ENCODE measurements at regions not wholly inside any gene's neighbourhood (a gene's known extent, or its start where the extent isn't known, plus 50 kb on each side); places are given as distances from the start of the nearest gene placed in this dataset.
A peak's percentile ranks its signal among the peaks of the same experiment; 100 is the strongest.

DNA sequence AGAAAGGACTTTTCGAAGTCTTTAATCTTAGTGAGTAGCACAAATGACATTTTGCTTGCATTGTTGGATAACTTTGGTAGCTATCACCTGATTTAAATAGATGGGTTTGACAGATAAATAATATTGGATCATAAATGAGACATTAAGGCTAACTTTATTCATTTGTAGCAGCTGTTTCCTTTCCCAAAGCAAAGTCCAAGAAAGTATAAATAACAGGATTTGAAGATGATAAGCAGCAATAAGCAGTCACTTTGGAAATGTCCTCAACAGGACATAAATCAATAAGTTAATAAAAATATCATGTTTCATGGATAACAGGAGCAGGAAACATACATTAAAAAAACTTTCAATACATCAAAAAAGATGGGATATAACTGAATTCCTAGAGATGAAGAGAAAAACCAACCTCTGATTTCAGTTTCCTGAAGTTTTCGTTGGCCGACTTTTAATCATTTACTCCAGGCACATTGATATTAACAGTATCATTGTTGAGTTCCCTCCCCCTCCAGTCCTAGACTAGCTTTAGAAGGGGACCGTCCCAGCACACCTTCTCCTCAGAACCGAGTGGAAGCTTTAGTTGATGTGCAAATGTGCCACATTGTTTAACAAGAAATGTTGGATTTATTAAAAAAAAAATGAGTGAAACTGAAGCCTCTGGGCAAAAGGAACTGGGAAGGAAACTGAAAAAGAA, 169.9 kb upstream of the AGA start:
- TF ChIP-seq, protein P1, sequence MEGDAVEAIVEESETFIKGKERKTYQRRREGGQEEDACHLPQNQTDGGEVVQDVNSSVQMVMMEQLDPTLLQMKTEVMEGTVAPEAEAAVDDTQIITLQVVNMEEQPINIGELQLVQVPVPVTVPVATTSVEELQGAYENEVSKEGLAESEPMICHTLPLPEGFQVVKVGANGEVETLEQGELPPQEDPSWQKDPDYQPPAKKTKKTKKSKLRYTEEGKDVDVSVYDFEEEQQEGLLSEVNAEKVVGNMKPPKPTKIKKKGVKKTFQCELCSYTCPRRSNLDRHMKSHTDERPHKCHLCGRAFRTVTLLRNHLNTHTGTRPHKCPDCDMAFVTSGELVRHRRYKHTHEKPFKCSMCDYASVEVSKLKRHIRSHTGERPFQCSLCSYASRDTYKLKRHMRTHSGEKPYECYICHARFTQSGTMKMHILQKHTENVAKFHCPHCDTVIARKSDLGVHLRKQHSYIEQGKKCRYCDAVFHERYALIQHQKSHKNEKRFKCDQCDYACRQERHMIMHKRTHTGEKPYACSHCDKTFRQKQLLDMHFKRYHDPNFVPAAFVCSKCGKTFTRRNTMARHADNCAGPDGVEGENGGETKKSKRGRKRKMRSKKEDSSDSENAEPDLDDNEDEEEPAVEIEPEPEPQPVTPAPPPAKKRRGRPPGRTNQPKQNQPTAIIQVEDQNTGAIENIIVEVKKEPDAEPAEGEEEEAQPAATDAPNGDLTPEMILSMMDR (IDR thresholded peaks at IDR 0.05; ENCODE audit: borderline replicate concordance, extremely low read depth, insufficient read depth): no peak
- intact Hi-C loops (cut with DNase I): no loop called here
- no peak for FAIRE-seq

DNA sequence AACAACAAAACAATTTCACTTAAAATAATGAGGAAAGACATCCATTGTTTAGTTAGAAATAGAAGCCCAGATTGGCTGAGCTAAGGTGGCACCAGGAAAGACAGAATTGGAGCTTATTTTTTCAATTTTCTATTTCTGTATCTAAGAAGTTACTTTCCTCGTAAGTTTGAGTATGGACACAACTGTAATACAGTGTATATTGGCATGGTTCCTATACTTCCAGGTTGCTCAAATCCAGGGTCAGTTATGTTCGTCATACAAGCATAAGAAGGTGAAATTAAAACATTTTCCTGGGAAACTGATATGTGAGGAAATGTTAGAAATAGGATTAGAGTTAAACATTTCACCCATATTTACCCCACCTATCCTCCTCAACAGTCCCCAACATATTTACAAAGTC, 170.4 kb upstream of the AGA start:
- no peak for DNase-seq
- Histone ChIP-seq H3K9ac (ENCODE audit: low read length in 3 of 3) (no peak overlapping the region), H3K36me3 (ENCODE audit: control insufficient read depth in 2 of 3, insufficient read depth in 3 of 3, low read length in 3 of 3) (no peaks in the 10 kb centered on the region), H3K4me3 (ENCODE audit: low read length in 3 of 3) (no peak overlapping the region), H3K27me3 (ENCODE audit: control insufficient read depth, insufficient read depth, low read length) (no peaks in the 10 kb centered on the region), H3K4me1 (ENCODE audit: control insufficient read depth in 2 of 3, insufficient read depth in 2 of 3, low read depth in 1 of 3, low read length in 3 of 3) (no peaks in the 10 kb centered on the region), H3K9me3 (ENCODE audit: control insufficient read depth in 2 of 3, insufficient read depth in 1 of 3, low read length in 3 of 3) (no peaks in the 10 kb centered on the region), H3K27ac (ENCODE audit: low read depth in 2 of 2, low read length in 2 of 2) (no peak overlapping the region)
- intact Hi-C loops (cut with DNase I): no loop called here
- FAIRE-seq: no peak
- TF ChIP-seq, protein P1 (IDR thresholded peaks at IDR 0.05; ENCODE audit: borderline replicate concordance, extremely low read depth, insufficient read depth): no peak

More for the DNA sequence above, 169.9 kb upstream of the AGA start:
- Histone ChIP-seq H3K9ac (ENCODE audit: low read length in 3 of 3) (no peak overlapping the region), H3K4me1 (ENCODE audit: control insufficient read depth in 2 of 3, insufficient read depth in 2 of 3, low read depth in 1 of 3, low read length in 3 of 3) (no peaks in the 10 kb centered on the region), H3K27me3 (ENCODE audit: control insufficient read depth, insufficient read depth, low read length) (no peaks in the 10 kb centered on the region), H3K4me3 (ENCODE audit: low read length in 3 of 3) (no peak overlapping the region), H3K36me3 (ENCODE audit: control insufficient read depth in 2 of 3, insufficient read depth in 3 of 3, low read length in 3 of 3) (no peaks in the 10 kb centered on the region), H3K27ac (ENCODE audit: low read depth in 2 of 2, low read length in 2 of 2) (no peak overlapping the region), H3K9me3 (ENCODE audit: control insufficient read depth in 2 of 3, insufficient read depth in 1 of 3, low read length in 3 of 3) (no peaks in the 10 kb centered on the region)
- peak in 1 of 5 donors; percentile 0 for DNase-seq

DNA sequence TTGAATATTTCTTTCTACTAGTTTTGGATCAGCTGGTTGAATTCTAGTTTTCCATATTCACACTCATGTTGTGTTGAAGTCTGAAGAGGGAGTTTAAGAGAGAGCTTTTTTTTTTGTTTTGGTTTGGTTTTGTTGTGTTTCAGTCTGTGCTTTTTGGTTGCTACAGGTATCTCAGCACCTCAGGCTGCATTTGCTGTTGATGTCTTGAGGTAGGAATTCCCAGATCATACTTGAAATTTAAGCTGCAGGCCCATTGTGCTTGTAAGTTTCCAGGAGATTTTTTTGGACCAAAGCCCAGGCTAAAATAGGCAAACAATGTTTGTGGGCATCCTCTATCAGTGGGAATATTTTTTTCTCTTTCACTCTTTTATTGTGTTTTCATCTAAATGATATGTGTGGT, 190.2 kb upstream of the AGA start:
- Histone ChIP-seq H3K4me1 (ENCODE audit: control insufficient read depth in 2 of 3, insufficient read depth in 2 of 3, low read depth in 1 of 3, low read length in 3 of 3) (no peaks in the 10 kb centered on the region), H3K27ac (ENCODE audit: low read depth in 2 of 2, low read length in 2 of 2) (no peak overlapping the region), H3K4me3 (ENCODE audit: low read length in 3 of 3) (no peak overlapping the region), H3K27me3 (ENCODE audit: control insufficient read depth, insufficient read depth, low read length) (no peaks in the 10 kb centered on the region), H3K9ac (ENCODE audit: low read length in 3 of 3) (no peak overlapping the region), H3K9me3 (ENCODE audit: control insufficient read depth in 2 of 3, insufficient read depth in 1 of 3, low read length in 3 of 3) (no peaks in the 10 kb centered on the region), H3K36me3 (ENCODE audit: control insufficient read depth in 2 of 3, insufficient read depth in 3 of 3, low read length in 3 of 3) (no peaks in the 10 kb centered on the region)
- intact Hi-C loops (cut with DNase I): no loop called here
- FAIRE-seq: no peak
- TF ChIP-seq, protein P1 (IDR thresholded peaks at IDR 0.05; ENCODE audit: borderline replicate concordance, extremely low read depth, insufficient read depth): no peak
- DNase-seq: no peak

DNA sequence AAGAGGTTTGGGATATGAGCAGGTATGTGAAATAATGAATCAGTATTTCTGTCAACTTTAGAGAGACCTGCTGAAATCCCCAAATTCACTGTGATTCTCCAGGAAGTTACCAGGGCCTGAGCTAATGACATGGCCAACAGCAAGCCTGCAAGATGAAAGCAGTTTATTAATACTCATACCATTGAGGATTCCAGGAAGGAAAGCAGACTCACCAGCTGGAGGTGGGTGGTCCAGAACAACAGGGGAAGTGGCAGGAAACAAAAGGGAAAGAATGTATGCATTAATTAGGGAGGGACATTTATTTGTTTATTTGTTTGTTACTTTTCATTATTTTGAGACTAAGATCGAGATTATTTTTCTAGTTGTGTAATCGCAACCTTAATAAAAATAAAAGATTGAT, 196.6 kb upstream of the AGA start:
- Histone ChIP-seq H3K4me3 (ENCODE audit: low read length in 3 of 3) (no peak overlapping the region), H3K36me3 (ENCODE audit: control insufficient read depth in 2 of 3, insufficient read depth in 3 of 3, low read length in 3 of 3) (no peaks in the 10 kb centered on the region), H3K4me1 (ENCODE audit: control insufficient read depth in 2 of 3, insufficient read depth in 2 of 3, low read depth in 1 of 3, low read length in 3 of 3) (no peaks in the 10 kb centered on the region), H3K27me3 (ENCODE audit: control insufficient read depth, insufficient read depth, low read length) (no peaks in the 10 kb centered on the region), H3K27ac (ENCODE audit: low read depth in 2 of 2, low read length in 2 of 2) (no peak overlapping the region), H3K9me3 (ENCODE audit: control insufficient read depth in 2 of 3, insufficient read depth in 1 of 3, low read length in 3 of 3) (no peaks in the 10 kb centered on the region), H3K9ac (ENCODE audit: low read length in 3 of 3) (no peak overlapping the region)
- no peak for FAIRE-seq
- intact Hi-C loops (cut with DNase I): no loop called here
- TF ChIP-seq, protein P1 (IDR thresholded peaks at IDR 0.05; ENCODE audit: borderline replicate concordance, extremely low read depth, insufficient read depth): no peak
- no peak for DNase-seq

All from kidney (tissue), 13 donors.